ENCODE measurements at regions not wholly inside any gene's neighbourhood (a gene's known extent, or its start where the extent isn't known, plus 50 kb on each side); places are given as distances from the start of the nearest gene placed in this dataset.

GRCh38 chr2:58939388-58939787 is 698.3 kb upstream of the FANCL start:
- TF ChIP-seq CTCF (IDR thresholded peaks at IDR 0.05) (no peak), POLR2A (IDR thresholded peaks at IDR 0.05) (no peak), POLR2AphosphoS5 (IDR thresholded peaks at IDR 0.05) (no peak), EP300 (IDR thresholded peaks at IDR 0.05) (no peak)
